HepG2 (cell line): ENCODE measurements at regions not wholly inside any gene's neighbourhood (a gene's known extent, or its start where the extent isn't known, plus 50 kb on each side); places are given as distances from the start of the nearest gene placed in this dataset.

Experiments
- ATAC-seq: fragments of 200-7000 bp; cut with Tn5 transposase; 3 replicates; pipeline ENCODE4 v1.9.1; 2020; ENCODE audit warnings: mild to moderate bottlenecking, moderate library complexity
- BruUV-seq: library from RNA; stranded (reverse); fragments of 400-500 nt; replicated peaks from 2 replicates; lab custom pipeline; 2021; lab: Mats Ljungman, UMichigan
- CTCF ChIA-PET: fragments of 300-600 bp; formaldehyde crosslinking; extraction: SDS; loops from one replicate; lab custom pipeline; 2021; ENCODE audit warnings: low total read pairs, inconsistent platforms, low intra/inter-chr PET ratio; lab: Yijun Ruan, JAX
- POLR2A ChIA-PET: fragments of 350-600 bp; sonication (Branson Sonifier 250); formaldehyde crosslinking; loops from one replicate; lab custom pipeline; 2020; ENCODE audit warnings: antibody characterized with exemption, inconsistent platforms; lab: Yijun Ruan, JAX
- DNase-seq: peaks from one replicate; pipeline ENCODE4 v3.0.0-alpha.2; 2015; ENCODE audit warnings: low spot score
- FAIRE-seq: peaks from 3 replicates; lab custom pipeline; 2011; peaks lifted over from hg19 to GRCh38; lab: Jason Lieb, UNC
- H2AFZ ChIP-seq: one replicate; pipeline ENCODE4 v1.6.1; 2011; ENCODE audit warnings: low read length, inconsistent platforms
- H3K27ac ChIP-seq: fragments of 300-600 bp; 3 replicates; pipeline ENCODE4 v1.8.0; 2011; ENCODE audit warnings: mixed run types, mild to moderate bottlenecking, mixed read lengths, low read length, inconsistent platforms; ENCODE audit not compliant: insufficient read depth; ENCODE audit errors: extremely low read length
- H3K27me3 ChIP-seq, 2 experiments: fragments of 200-600 bp in 1 of 2; 2 replicates in 1 of 2; 3 replicates in 1 of 2; pipeline versions ENCODE4 v1.6.0 to v1.8.0; 2011; ENCODE audit warnings: low read length in 2 of 2, mild to moderate bottlenecking in 2 of 2, moderate library complexity in 2 of 2, inconsistent platforms in 1 of 2; ENCODE audit not compliant: insufficient read depth in 2 of 2, control insufficient read depth in 1 of 2
- H3K36me3 ChIP-seq, 2 experiments: fragments of 200-600 bp in 1 of 2; replicated peaks in 1 of 2; 2 replicates in 1 of 2; 3 replicates in 1 of 2; pipeline versions ENCODE4 v1.5.1 to v1.8.0; 2011; ENCODE audit warnings: low read length in 2 of 2, inconsistent platforms in 1 of 2; ENCODE audit not compliant: insufficient read depth in 2 of 2, control insufficient read depth in 1 of 2
- H3K4me1 ChIP-seq: 2 replicates; pipeline ENCODE4 v1.5.1; 2012; ENCODE audit warnings: low read length, inconsistent platforms; ENCODE audit not compliant: insufficient read depth
- H3K4me2 ChIP-seq: 2 replicates; pipeline ENCODE4 v1.6.0; 2011; ENCODE audit warnings: low read depth, low read length, inconsistent platforms
- H3K4me3 ChIP-seq, 3 experiments: fragments of 200-600 bp in 1 of 3; sonication (generic), shearing (Covaris generic) in 1 of 3; replicated peaks in 1 of 3; 2 replicates each; pipeline ENCODE4 v1.5.1; 2011 to 2016; ENCODE audit warnings: low read length in 3 of 3, inconsistent platforms in 2 of 3, low read depth in 2 of 3, mild to moderate bottlenecking in 2 of 3, control low read depth in 1 of 3, mixed read lengths in 1 of 3; ENCODE audit not compliant: insufficient read depth in 1 of 3
- H3K79me2 ChIP-seq: one replicate; pipeline ENCODE4 v1.6.1; 2011; ENCODE audit warnings: low read length, inconsistent platforms; ENCODE audit not compliant: insufficient read depth
- H3K9ac ChIP-seq: 2 replicates; pipeline ENCODE4 v1.6.0; 2011; ENCODE audit warnings: mild to moderate bottlenecking, low read depth, low read length, inconsistent platforms; ENCODE audit not compliant: insufficient read depth
- H3K9me3 ChIP-seq: 2 replicates; pipeline ENCODE4 v1.5.1; 2012; ENCODE audit warnings: mild to moderate bottlenecking, low read length
- H4K20me1 ChIP-seq: 2 replicates; pipeline ENCODE4 v1.6.0; 2011; ENCODE audit warnings: inconsistent platforms, mild to moderate bottlenecking, low read length, moderate library complexity; ENCODE audit not compliant: insufficient read depth
- DR1 ChIP-seq: sonication (generic); formaldehyde crosslinking; IDR thresholded peaks from 2 replicates; pipeline ENCODE4 v1.8.0; 2021; ENCODE audit warnings: mild to moderate bottlenecking, missing genetic modification reagents, inconsistent platforms
- HOXA5 ChIP-seq: sonication (generic); formaldehyde crosslinking; IDR thresholded peaks from 2 replicates; pipeline ENCODE4 v1.4.0; 2020; ENCODE audit warnings: missing genetic modification reagents
- JUNB ChIP-seq: sonication (generic); formaldehyde crosslinking; IDR thresholded peaks from 2 replicates; pipeline ENCODE4 v1.8.0; 2022; ENCODE audit warnings: missing genetic modification reagents, mild to moderate bottlenecking, borderline replicate concordance
- KDM4B ChIP-seq: sonication (generic); formaldehyde crosslinking; IDR thresholded peaks from 2 replicates; pipeline ENCODE4 v1.4.0; 2020; ENCODE audit warnings: missing genetic modification reagents
- MEIS1 ChIP-seq: sonication (generic); formaldehyde crosslinking; IDR thresholded peaks from 2 replicates; pipeline ENCODE4 v1.9.0; 2021; ENCODE audit warnings: mild to moderate bottlenecking, missing genetic modification reagents, moderate library complexity, borderline replicate concordance
- MYNN ChIP-seq: sonication (generic); formaldehyde crosslinking; IDR thresholded peaks from 2 replicates; pipeline ENCODE4 v1.4.0; 2020; ENCODE audit warnings: mild to moderate bottlenecking, low read depth, missing genetic modification reagents
- POLR2AphosphoS2 ChIP-seq: IDR thresholded peaks from 2 replicates; pipeline ENCODE4 v1.6.1; 2011; ENCODE audit warnings: low read depth, low read length, improper control_type of control experiment
- RBM39 ChIP-seq: fragments of 200-400 bp; formaldehyde crosslinking; IDR thresholded peaks from one replicate; pipeline ENCODE4 v1.6.1; 2018; ENCODE audit warnings: antibody characterized with exemption, mild to moderate bottlenecking, low read depth, low read length; ENCODE audit not compliant: poor library complexity, severe bottlenecking
- REXO4 ChIP-seq: sonication (generic); formaldehyde crosslinking; IDR thresholded peaks from 2 replicates; pipeline ENCODE4 v1.8.0; 2022; ENCODE audit warnings: missing genetic modification reagents, mild to moderate bottlenecking, borderline replicate concordance
- SMAD9 ChIP-seq: sonication (generic); formaldehyde crosslinking; IDR thresholded peaks from 2 replicates; pipeline ENCODE4 v1.5.1; 2020; ENCODE audit warnings: mild to moderate bottlenecking, missing genetic modification reagents
- TCF7L2 ChIP-seq: IDR thresholded peaks from 2 replicates; pipeline ENCODE4 v1.6.1; 2011; ENCODE audit warnings: mild to moderate bottlenecking, low read depth, low read length, moderate library complexity
- ZNF749 ChIP-seq: sonication (generic); formaldehyde crosslinking; IDR thresholded peaks from 2 replicates; pipeline ENCODE4 v1.8.0; 2022; ENCODE audit warnings: mild to moderate bottlenecking, missing genetic modification reagents, moderate library complexity, borderline replicate concordance
- whole genome bisulfite sequencing: methylation state at CpG from one replicate; pipeline ENCODE4 v1.1.6; 2017; ENCODE audit warnings: low lambda C conversion rate; 5-methylcytosine and 5-hydroxymethylcytosine counted together
- in situ Hi-C: cut with HindIII; loops from 2 replicates; pipeline ENCODE4 v1.10.0; 2017; ENCODE audit warnings: low pct_unique_long_range_greater_than_20kb; ENCODE audit not compliant: extremely low pct_ligation_motif_present
- intact Hi-C: fragments of 100-400 bp; cut with micrococcal nuclease; formaldehyde crosslinking; loops from one replicate; pipeline ENCODE4 v1.10.0; 2022; ENCODE audit not compliant: unreplicated experiment
- TF ChIP-seq, protein P1 (sequence below): IDR thresholded peaks from 2 replicates; pipeline ENCODE4 v1.6.1; 2016; ENCODE audit warnings: low read depth

DNA sequence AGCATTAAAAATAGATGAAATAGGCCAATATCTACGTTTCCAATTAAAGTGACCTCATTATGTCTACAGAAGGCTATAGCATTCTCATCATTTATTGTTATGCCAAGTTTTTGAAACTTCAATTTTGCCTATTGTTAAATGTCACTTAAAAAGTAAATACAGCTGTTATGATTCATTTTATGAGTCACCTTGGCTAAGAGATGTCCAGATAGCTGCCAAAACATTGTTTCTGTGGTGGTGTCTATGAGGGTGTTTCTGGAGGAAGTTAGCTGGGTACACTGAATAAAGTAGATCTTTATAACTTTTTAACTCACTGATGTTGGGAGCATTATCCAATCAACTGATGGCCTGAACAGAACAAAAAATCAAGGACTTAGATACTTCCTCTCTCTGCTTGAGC is 1209.7 kb upstream of the PCDH9 start:
- intact Hi-C loops = no loop called here
- ATAC-seq (no peak), FAIRE-seq (no peak), DNase-seq (no peak)
- ChIA-PET POLR2A (no interaction called here), CTCF (no interaction called here)
- in situ Hi-C loops = no loop called here
- no peak overlapping the region for H3K4me2 ChIP-seq
- 4% methylated on average over 1 of the region's 1 CpG for WGBS
- no peak overlapping the region for H2AFZ ChIP-seq
- H3K36me3 ChIP-seq = no peaks in the 10 kb centered on the region
- H3K27me3 ChIP-seq = no peaks in the 10 kb centered on the region
- H3K4me1 ChIP-seq = no peaks in the 10 kb centered on the region
- no peak overlapping the region for H3K4me3 ChIP-seq
- BruUV-seq = no TSS peak
- H3K79me2 ChIP-seq = no peaks in the 10 kb centered on the region
- no peaks in the 10 kb centered on the region for H4K20me1 ChIP-seq
- TF ChIP-seq POLR2AphosphoS2 (no peak), MYNN (CRISPR knock-in tag) (no peak), REXO4 (CRISPR knock-in tag) (no peak), HOXA5 (CRISPR knock-in tag) (no peak), MEIS1 (CRISPR knock-in tag) (no peak), TCF7L2 (no peak), DR1 (no peak), KDM4B (no peak), SMAD9 (CRISPR knock-in tag) (no peak), RBM39 (no peak), JUNB (CRISPR knock-in tag) (no peak), ZNF749 (no peak)
- TF ChIP-seq, protein P1, sequence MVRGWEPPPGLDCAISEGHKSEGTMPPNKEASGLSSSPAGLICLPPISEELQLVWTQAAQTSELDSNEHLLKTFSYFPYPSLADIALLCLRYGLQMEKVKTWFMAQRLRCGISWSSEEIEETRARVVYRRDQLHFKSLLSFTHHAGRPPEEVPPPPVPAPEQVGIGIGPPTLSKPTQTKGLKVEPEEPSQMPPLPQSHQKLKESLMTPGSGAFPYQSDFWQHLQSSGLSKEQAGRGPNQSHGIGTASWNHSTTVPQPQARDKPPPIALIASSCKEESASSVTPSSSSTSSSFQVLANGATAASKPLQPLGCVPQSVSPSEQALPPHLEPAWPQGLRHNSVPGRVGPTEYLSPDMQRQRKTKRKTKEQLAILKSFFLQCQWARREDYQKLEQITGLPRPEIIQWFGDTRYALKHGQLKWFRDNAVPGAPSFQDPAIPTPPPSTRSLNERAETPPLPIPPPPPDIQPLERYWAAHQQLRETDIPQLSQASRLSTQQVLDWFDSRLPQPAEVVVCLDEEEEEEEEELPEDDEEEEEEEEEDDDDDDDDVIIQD (CRISPR knock-in tag) = no peak
- no peak overlapping the region for H3K9ac ChIP-seq
- H3K9me3 ChIP-seq = no peaks in the 10 kb centered on the region
- no peak overlapping the region for H3K27ac ChIP-seq
